ENCODE measurements at regions not wholly inside any gene's neighbourhood (a gene's known extent, or its start where the extent isn't known, plus 50 kb on each side); places are given as distances from the start of the nearest gene placed in this dataset.
A peak's percentile ranks its signal among the peaks of the same experiment; 100 is the strongest.

DNA sequence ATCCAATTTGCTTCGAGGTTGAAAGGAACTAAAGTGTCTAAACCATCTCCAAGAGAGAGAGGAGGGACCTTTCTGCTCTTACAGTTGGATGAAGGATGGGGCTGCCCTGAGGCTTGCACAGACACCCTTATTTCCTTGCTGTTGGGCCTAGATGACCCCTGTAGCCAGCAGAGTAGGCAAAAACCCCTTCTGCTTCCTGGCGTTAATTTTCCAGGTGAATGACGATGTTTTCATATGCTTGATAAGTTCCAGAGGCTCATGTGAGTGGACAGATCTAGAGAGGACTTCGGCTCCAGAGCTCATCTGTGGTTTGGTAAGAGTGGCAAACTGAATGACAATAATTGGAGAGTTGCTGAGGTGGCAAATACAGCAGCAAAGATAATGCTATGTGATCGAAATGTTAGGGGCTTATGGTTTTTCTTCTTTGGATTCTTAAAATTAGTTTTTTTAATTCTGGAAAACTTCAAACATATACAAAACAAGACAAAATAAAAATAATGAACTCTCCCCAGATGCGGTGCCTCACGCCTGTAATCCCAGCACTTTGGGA is 98.6 kb upstream of the MAP4K3 start:
- DNase-seq (ENCODE audit: low read depth in 3 of 3): no peak

- peak in 1 of 3 donors; percentile 2 for DNase-seq (ENCODE audit: low read depth in 3 of 3)
Observed at GRCh38 chr2:39537150-39537549, 100.1 kb upstream of the MAP4K3 start.

- no peak for DNase-seq (ENCODE audit: low read depth in 3 of 3)
Observed at GRCh38 chr2:39538718-39539117, 101.6 kb upstream of the MAP4K3 start.

GRCh38 chr2:39540414-39540813 is 103.3 kb upstream of the MAP4K3 start:
- DNase-seq (ENCODE audit: low read depth in 3 of 3): no peak

GRCh38 chr2:39541011-39541930 is 104.2 kb upstream of the MAP4K3 start:
- no peak for DNase-seq (ENCODE audit: low read depth in 3 of 3)

DNA sequence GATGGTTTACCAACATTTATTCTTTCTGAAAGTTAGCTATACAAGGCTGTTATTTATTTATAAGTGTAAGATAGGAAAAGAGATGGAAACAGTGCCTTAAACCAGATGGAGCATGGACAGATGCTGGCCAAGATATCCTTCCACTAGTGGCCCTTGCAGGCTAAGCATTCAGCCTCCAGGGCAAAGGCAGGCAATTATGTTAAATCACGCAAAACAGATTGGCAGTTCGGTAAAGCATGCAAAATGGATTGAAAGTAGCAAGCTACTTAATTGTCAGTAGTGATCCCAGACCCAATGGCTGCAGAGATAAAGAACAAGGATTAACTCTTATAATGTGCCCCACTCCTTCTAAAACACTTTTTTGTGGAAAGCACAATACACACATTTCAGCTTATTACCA is 105.4 kb upstream of the MAP4K3 start:
- DNase-seq (ENCODE audit: low read depth in 3 of 3): no peak

GRCh38 chr2:39545957-39546356 is 108.9 kb upstream of the MAP4K3 start:
- no peak for DNase-seq (ENCODE audit: low read depth in 3 of 3)

DNA sequence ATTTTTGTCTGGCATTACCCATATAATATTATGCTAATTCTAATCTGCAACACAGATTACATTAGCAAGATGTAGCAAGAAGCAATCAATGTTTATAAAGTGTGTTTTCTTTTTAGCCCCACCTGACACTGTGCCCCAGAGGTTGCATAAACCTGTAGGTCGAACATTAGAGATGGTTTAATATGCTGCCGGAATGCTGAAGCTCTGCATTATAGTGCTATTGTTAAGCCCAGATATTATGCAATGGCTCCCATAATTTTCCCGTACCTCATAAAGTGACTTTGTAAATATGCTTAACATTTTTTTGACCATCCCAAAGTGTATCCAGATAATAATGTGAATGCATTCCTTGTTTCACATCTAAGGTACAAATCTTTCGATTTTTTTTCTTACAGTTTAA is 109.3 kb upstream of the MAP4K3 start:
- DNase-seq (ENCODE audit: low read depth in 3 of 3): no peak

GRCh38 chr2:39546937-39547336 is 109.9 kb upstream of the MAP4K3 start:
- DNase-seq (ENCODE audit: low read depth in 3 of 3): no peak

- no peak for DNase-seq (ENCODE audit: low read depth in 3 of 3)
Observed at GRCh38 chr2:39547811-39548719, 111.0 kb upstream of the MAP4K3 start.

DNA sequence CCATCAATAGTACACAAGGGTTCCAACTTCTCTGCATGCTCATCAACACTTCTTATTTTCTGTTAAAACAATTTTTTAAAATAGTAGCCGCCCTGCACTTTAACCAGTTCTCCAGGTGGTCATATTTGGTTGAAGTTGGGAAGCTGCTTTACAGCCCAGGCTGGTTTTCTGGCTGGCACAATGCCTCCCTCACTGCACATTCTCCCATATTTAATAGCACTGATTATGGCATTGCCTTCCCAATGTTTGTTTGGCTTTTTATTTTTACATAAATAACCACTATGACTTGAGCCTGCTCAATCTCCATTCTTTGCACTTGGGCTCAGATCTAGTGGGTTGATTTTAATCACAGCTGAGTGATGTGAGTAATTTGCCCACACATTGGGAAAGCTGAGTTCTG is 111.9 kb upstream of the MAP4K3 start:
- DNase-seq (ENCODE audit: low read depth in 3 of 3): no peak

DNA sequence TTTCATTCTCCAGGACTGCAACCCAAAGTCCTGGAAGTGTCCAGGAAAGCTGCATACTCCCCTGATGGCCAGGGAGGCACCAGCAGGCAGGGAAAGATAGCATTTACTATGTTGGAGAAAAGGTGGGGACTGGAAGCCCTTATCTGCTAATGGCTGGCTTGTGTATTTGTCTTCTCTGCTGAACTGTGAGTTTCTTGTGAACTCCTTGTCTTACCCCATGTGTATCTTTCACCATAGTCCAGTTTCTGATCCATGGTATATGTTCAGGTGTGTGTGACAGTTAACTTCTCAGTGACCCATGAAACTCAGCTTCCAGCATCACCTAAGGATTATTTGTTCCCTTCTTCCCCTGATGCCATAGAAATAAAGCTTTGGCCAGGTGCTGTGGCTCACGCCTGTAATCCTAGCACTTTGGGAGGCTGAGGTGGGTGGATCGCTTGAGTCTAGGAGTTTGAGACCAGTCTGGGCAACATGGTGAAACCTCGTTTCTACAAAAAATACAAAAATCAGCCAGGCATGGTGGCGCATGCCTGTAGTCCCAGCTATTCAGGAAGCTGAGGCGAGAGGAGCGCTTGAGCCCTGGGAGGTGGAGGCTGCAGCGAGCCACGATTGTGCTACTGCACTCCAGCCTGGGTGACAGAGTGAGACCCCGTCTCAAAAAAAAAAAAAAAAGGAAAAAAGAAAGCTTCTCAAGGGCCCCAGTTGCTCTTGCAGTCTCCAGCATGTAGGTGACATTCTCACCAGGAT is 112.8 kb upstream of the MAP4K3 start:
- no peak for DNase-seq (ENCODE audit: low read depth in 3 of 3)

DNA sequence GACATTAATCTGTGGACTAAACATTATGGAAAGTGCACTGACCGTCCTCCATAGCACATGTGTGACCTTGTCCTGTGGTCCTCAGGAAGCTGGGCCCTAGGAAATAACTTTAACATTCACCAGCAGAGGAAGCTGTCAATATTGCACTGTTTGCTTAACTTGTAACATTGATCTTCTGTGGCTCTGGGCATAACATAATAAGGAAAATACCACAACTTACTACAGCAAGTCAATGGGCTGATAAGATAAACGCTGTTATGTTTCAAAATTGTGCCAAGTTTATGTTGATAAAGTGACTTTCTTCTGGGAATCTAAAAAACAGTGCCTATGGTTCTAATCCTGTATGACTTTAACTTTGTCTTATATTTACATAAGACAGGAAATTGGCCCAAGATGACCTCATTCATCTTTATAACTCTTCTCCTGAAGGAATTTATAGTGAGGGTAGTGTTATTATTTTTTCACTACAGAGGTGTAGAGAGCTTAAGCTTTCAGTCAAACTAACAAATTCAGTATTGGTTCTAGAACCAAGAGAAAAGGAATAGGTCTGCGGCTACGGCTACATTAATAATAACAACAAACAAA is 113.7 kb upstream of the MAP4K3 start:
- no peak for DNase-seq (ENCODE audit: low read depth in 3 of 3)

- DNase-seq (ENCODE audit: low read depth in 3 of 3): no peak
Observed at GRCh38 chr2:39558906-39559305, 106.8 kb upstream of the TMEM178A start.

GRCh38 chr2:39563572-39563971 is 102.1 kb upstream of the TMEM178A start:
- DNase-seq (ENCODE audit: low read depth in 3 of 3): no peak

GRCh38 chr2:39567507-39567906 is 98.2 kb upstream of the TMEM178A start:
- no peak for DNase-seq (ENCODE audit: low read depth in 3 of 3)

DNA sequence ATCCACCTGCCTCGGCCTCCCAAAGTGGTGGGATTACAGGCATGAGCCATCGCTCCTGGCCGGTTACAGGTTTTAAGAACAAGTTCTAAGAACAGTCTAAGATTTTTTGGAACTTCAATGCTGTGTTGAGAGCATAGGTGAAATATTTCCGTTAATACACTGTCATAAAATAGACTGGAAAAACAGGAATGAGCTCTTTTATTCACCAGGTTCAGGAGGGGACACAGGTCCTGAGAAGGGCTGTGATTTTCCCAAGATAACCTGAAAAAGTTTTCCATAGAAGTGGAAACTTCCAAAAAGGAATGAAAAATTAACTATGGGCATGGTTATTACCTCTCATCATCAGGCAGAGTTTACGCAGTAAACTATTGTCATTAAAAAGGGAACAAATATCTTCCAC is 97.6 kb upstream of the TMEM178A start:
- no peak for DNase-seq (ENCODE audit: low read depth in 3 of 3)

DNA sequence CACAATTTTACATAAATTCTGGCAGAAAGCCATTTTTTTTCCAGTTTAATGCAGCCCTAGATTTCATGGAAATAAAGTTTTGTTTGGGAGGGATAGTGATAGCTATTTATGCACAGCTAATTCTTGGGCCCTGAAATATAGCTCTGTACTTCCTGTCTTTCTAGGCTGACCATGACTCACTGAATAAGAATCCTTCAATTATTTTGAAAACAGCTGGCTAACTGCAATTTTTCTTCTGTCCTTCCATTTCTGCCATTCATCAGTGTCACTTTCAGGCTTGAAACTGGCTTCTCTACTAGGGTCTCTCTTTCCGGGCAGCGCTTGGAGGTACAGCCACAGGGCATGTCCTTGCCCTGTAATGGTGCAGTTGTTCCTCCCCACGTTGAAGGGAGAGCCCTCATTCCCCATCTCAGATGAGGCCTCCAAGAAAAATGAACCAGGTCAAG is 97.1 kb upstream of the TMEM178A start:
- DNase-seq (ENCODE audit: low read depth in 3 of 3): no peak

DNA sequence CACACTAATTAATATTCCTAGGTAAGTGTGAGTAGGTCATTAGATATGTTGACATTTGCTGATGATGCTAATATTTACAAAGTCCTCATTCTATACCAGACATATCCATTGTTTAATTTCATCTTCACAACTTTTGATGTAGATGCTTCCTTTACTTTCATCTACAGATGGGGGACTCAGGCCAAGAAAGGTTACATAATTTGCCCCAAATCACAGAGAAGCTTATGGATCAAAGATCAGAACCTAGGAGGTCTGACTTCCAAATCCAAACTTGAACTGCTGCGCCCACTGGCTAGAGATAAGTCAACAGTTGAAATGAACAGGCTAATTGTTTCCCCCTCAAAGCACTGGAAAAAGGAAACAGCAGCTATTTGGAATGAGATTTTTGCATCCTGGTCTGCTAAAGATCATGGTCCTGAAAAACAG is 95.6 kb upstream of the TMEM178A start:
- DNase-seq (ENCODE audit: low read depth in 3 of 3): no peak

DNA sequence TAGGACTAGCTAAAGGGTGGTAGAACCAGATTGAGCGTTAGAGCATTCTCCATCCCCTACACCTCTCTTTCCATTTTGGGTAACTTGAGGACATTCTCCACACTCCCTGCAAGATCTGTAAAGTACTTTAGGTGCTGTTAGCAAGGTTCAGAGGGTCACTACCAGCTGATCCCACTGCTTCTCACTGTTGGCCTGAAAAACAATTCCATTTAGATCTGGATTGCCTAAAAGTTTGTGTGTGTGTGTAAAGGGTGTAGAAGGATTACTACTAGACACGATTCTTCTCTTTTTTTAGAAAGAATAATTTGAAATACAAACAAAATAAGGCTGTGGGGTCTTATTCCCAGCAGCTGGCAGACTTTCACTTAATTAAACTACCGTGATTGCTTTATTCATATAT is 95.1 kb upstream of the TMEM178A start:
- DNase-seq (ENCODE audit: low read depth in 3 of 3): no peak

DNA sequence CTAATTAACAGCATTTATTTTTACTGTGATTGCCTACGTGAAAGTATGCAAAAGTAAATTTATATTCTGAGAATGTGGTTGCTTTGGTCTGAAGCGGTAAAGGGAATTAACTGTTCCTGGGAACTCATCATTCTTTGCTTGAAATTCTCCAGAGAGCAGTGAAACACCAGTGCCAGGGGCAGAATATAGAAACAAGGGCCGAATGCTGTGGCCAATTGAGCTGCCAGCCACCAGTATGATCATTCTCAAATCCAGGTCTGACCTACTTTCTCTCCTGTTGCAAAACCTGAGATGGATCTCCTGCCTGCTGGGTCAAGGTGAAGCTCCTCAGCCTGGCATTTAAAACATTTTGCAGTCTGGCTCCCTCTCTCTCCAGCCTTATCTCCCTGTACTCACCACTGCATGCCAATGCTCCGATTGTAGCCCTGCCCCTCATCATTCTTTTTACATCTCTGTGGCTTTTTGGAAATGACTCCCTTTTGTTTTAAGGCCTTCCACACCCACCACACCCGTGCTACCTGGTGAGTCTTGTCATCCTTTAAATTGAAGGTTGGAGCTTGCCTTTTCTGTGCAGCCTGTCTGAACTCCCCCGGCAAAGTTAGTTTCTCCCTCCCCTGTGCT is 94.5 kb upstream of the TMEM178A start:
- DNase-seq (ENCODE audit: low read depth in 3 of 3): no peak

Measured in stimulated activated CD4-positive, alpha-beta T cell treated with anti-CD3 and anti-CD28 coated beads, TNF-alpha, amount 100 ng/mL, for 48 hours (primary cell).